ENCODE measurements at regions not wholly inside any gene's neighbourhood (a gene's known extent, or its start where the extent isn't known, plus 50 kb on each side); places are given as distances from the start of the nearest gene placed in this dataset.

GRCh38 chr2:126385983-126386382 lies 270.0 kb upstream of the GYPC start:
- Mint-ChIP-seq H3K27me3 (ENCODE audit: unreplicated experiment) (no peaks in the 10 kb centered on the region), H3K4me1 (ENCODE audit: unreplicated experiment) (no peaks in the 10 kb centered on the region), H3K36me3 (ENCODE audit: unreplicated experiment) (no peaks in the 10 kb centered on the region), H3K4me3 (ENCODE audit: unreplicated experiment) (no peak overlapping the region), H3K9me3 (ENCODE audit: unreplicated experiment) (peaks cover 20% of the 10 kb centered on the region), H3K27ac (ENCODE audit: unreplicated experiment) (no peak overlapping the region)
- no peak for TF ChIP-seq CTCF (IDR thresholded peaks at IDR 0.05)
- no peak for DNase-seq (ENCODE audit: extremely low spot score, unreplicated experiment)

DNA sequence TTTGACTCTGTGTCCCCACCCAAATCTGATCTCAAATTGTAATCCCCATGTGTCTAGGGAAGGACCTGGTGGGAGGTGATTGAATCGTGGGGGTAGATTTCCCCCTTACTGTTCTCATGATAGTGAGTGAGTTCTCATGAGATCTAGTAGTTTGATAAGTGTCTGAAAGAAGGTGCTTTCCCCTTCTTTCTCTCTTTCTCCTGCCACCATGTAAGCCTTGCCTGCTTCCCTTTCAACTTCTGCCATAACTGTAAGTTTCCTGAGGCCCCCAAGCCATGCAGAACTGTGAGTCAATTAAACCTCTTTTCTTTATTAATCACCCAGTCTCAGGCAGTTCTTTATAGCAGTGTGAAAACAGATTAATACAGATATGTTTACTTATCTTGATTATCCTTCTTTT lies 266.5 kb upstream of the GYPC start:
- TF ChIP-seq CTCF (IDR thresholded peaks at IDR 0.05): no peak
- H3K27ac Mint-ChIP-seq (ENCODE audit: unreplicated experiment): no peak overlapping the region
- H3K9me3 Mint-ChIP-seq (ENCODE audit: unreplicated experiment): peaks cover 20% of the 10 kb centered on the region
- no peak overlapping the region for H3K4me3 Mint-ChIP-seq (ENCODE audit: unreplicated experiment)
- no peaks in the 10 kb centered on the region for H3K36me3 Mint-ChIP-seq (ENCODE audit: unreplicated experiment)
- H3K4me1 Mint-ChIP-seq (ENCODE audit: unreplicated experiment): no peaks in the 10 kb centered on the region
- no peaks in the 10 kb centered on the region for H3K27me3 Mint-ChIP-seq (ENCODE audit: unreplicated experiment)
- no peak for DNase-seq (ENCODE audit: extremely low spot score, unreplicated experiment)

- Mint-ChIP-seq H3K4me3 (ENCODE audit: unreplicated experiment) (no peak overlapping the region), H3K9me3 (ENCODE audit: unreplicated experiment) (no peaks in the 10 kb centered on the region), H3K27me3 (ENCODE audit: unreplicated experiment) (no peaks in the 10 kb centered on the region), H3K36me3 (ENCODE audit: unreplicated experiment) (no peaks in the 10 kb centered on the region), H3K4me1 (ENCODE audit: unreplicated experiment) (no peaks in the 10 kb centered on the region), H3K27ac (ENCODE audit: unreplicated experiment) (no peak overlapping the region)
- no peak for DNase-seq (ENCODE audit: extremely low spot score, unreplicated experiment)
- no peak for TF ChIP-seq CTCF (IDR thresholded peaks at IDR 0.05)
Measured at GRCh38 chr2:126392889-126393288, 263.1 kb upstream of the GYPC start.

DNA sequence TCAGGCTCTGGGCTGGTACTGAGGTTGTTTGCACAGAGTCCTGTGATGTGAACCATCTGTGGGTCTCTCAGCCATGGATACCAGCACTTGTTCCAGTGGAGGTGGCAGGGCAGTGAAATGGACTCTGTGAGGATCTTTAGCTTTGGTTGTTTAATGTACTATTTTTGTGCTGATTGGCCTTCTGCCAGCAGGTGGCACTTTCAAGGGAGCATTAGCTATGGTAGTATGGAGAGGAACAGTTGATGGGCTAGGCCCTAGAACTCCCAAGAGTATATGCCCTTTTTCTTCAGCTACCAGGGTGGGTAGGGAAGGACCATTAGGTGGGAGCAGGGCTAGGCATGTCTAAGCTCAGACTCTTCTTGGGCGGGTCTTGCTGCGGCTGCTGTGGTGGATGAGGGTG lies 257.0 kb upstream of the GYPC start:
- Mint-ChIP-seq H3K4me1 (ENCODE audit: unreplicated experiment) (no peaks in the 10 kb centered on the region), H3K27ac (ENCODE audit: unreplicated experiment) (no peak overlapping the region), H3K9me3 (ENCODE audit: unreplicated experiment) (no peaks in the 10 kb centered on the region), H3K4me3 (ENCODE audit: unreplicated experiment) (no peak overlapping the region), H3K27me3 (ENCODE audit: unreplicated experiment) (no peaks in the 10 kb centered on the region), H3K36me3 (ENCODE audit: unreplicated experiment) (no peaks in the 10 kb centered on the region)
- no peak for DNase-seq (ENCODE audit: extremely low spot score, unreplicated experiment)
- no peak for TF ChIP-seq CTCF (IDR thresholded peaks at IDR 0.05)

- no peak overlapping the region for H3K4me3 Mint-ChIP-seq (ENCODE audit: unreplicated experiment)
- no peaks in the 10 kb centered on the region for H3K27me3 Mint-ChIP-seq (ENCODE audit: unreplicated experiment)
- no peak for TF ChIP-seq CTCF (IDR thresholded peaks at IDR 0.05)
- H3K36me3 Mint-ChIP-seq (ENCODE audit: unreplicated experiment): no peaks in the 10 kb centered on the region
- no peaks in the 10 kb centered on the region for H3K4me1 Mint-ChIP-seq (ENCODE audit: unreplicated experiment)
- no peak overlapping the region for H3K27ac Mint-ChIP-seq (ENCODE audit: unreplicated experiment)
- no peaks in the 10 kb centered on the region for H3K9me3 Mint-ChIP-seq (ENCODE audit: unreplicated experiment)
- no peak for DNase-seq (ENCODE audit: extremely low spot score, unreplicated experiment)
Measured at GRCh38 chr2:126403039-126403628, 252.8 kb upstream of the GYPC start.

Data from osteocyte (in vitro differentiated cells).